Spleen (tissue), 11 donors: ENCODE measurements at regions not wholly inside any gene's neighbourhood (a gene's known extent, or its start where the extent isn't known, plus 50 kb on each side); places are given as distances from the start of the nearest gene placed in this dataset.

ENCODE experiments used
- DNase-seq: peaks from one replicate; pipeline ENCODE4 v3.0.0-alpha.2; 2020
- H3K27ac ChIP-seq, 8 donors: fragments of 200-600 bp; sonication (generic) in 7 of 8; 1 replicate in 4 of 8; 2 replicates in 4 of 8; pipeline versions ENCODE4 v1.5.0 to v1.8.0; 2016 to 2021; ENCODE audit warnings: inconsistent platforms in 4 of 8, mild to moderate bottlenecking in 4 of 8, moderate library complexity in 1 of 8
- H3K27me3 ChIP-seq, 7 donors: fragments of 200-600 bp; sonication (generic) in 6 of 7; replicated peaks in 1 of 7; 1 replicate in 4 of 7; 2 replicates in 3 of 7; pipeline versions ENCODE4 v1.5.0 to v1.8.0; 2016 to 2021; ENCODE audit warnings: inconsistent platforms in 3 of 7, mild to moderate bottlenecking in 1 of 7
- H3K36me3 ChIP-seq, 6 donors: fragments of 200-600 bp; sonication (generic) in 5 of 6; 1 replicate in 4 of 6; 2 replicates in 2 of 6; pipeline versions ENCODE4 v1.5.0 to v1.8.0; 2016 to 2021; ENCODE audit warnings: inconsistent platforms in 2 of 6
- H3K4me1 ChIP-seq, 6 donors: fragments of 200-600 bp; sonication (generic) in 5 of 6; 1 replicate in 3 of 6; 2 replicates in 3 of 6; pipeline versions ENCODE4 v1.5.0 to v1.8.0; 2016 to 2021; ENCODE audit warnings: inconsistent platforms in 3 of 6
- H3K4me3 ChIP-seq, 8 donors: fragments of 200-600 bp; sonication (generic) in 7 of 8; 1 replicate in 4 of 8; 2 replicates in 4 of 8; pipeline versions ENCODE4 v1.5.0 to v1.8.0; 2016 to 2021; ENCODE audit warnings: inconsistent platforms in 4 of 8, mild to moderate bottlenecking in 4 of 8, moderate library complexity in 2 of 8
- H3K9me3 ChIP-seq, 8 donors: fragments of 200-600 bp; sonication (generic) in 7 of 8; 1 replicate in 4 of 8; 2 replicates in 4 of 8; pipeline versions ENCODE4 v1.5.0 to v1.8.0; 2016 to 2021; ENCODE audit warnings: inconsistent platforms in 4 of 8
- POLR2A ChIP-seq, 3 donors: fragments of 450-650 bp; IDR thresholded peaks; one replicate each; pipeline ENCODE4 v1.5.1; 2017; ENCODE audit warnings: antibody characterized with exemption in 3 of 3, mild to moderate bottlenecking in 1 of 3
- POLR2AphosphoS5 ChIP-seq, 3 donors: sonication (generic); formaldehyde crosslinking; IDR thresholded peaks; one replicate each; pipeline ENCODE4 v1.5.1; 2017; ENCODE audit warnings: antibody characterized with exemption in 3 of 3
- WGBS, 5 donors: extraction: QIAGEN DNeasy Blood & Tissue Kit in 3 of 5; methylation state at CpG; one replicate each; pipeline versions ENCODE4 v1.1.5 to v1.1.7; 2013 to 2018; 5-methylcytosine and 5-hydroxymethylcytosine counted together
- intact Hi-C: fragments of 100-400 bp; cut with DNase I; formaldehyde crosslinking; loops from one replicate; pipeline ENCODE4 v1.15.0; 2023; ENCODE audit warnings: low total_unique reads
- TF ChIP-seq, protein P1 (sequence below), 11 experiments: fragments of 200-600 bp in 7 of 11; fragments of 450-650 bp in 4 of 11; sonication (generic) in 4 of 11; IDR thresholded peaks in 8 of 11; conservative IDR thresholded peaks in 3 of 11; 1 replicate in 7 of 11; 2 replicates in 4 of 11; pipeline versions ENCODE4 v1.4.0 to v1.8.0; 2016 to 2021; ENCODE audit warnings: antibody characterized with exemption in 11 of 11, inconsistent platforms in 4 of 11, mild to moderate bottlenecking in 1 of 11
- donor health status: healthy with polysubstance abuse.
- donor health status: DM: no; HTN: no; CAD: no; lungs with moderate emphysema.
- donor health status: DM: no; HTN: no; CAD: no.
- donor health status: Bipolar disorder and iron deficiency.
- donor health status: healthy.
- donor health status: DM: no; HTN: no; CAD: no.
- donor health status: DM: yes; HTN: yes; CAD: no.

GRCh38 chr3:176692199-176692965 lies 504.9 kb downstream of the TBL1XR1 start:
- Histone ChIP-seq H3K36me3 (no peaks in the 10 kb centered on the region), H3K4me1 (no peaks in the 10 kb centered on the region), H3K27me3 (no peaks in the 10 kb centered on the region), H3K9me3 (no peaks in the 10 kb centered on the region), H3K27ac (no peak overlapping the region), H3K4me3 (no peak overlapping the region)
- intact Hi-C loops = no loop called here
- TF ChIP-seq, protein P1, sequence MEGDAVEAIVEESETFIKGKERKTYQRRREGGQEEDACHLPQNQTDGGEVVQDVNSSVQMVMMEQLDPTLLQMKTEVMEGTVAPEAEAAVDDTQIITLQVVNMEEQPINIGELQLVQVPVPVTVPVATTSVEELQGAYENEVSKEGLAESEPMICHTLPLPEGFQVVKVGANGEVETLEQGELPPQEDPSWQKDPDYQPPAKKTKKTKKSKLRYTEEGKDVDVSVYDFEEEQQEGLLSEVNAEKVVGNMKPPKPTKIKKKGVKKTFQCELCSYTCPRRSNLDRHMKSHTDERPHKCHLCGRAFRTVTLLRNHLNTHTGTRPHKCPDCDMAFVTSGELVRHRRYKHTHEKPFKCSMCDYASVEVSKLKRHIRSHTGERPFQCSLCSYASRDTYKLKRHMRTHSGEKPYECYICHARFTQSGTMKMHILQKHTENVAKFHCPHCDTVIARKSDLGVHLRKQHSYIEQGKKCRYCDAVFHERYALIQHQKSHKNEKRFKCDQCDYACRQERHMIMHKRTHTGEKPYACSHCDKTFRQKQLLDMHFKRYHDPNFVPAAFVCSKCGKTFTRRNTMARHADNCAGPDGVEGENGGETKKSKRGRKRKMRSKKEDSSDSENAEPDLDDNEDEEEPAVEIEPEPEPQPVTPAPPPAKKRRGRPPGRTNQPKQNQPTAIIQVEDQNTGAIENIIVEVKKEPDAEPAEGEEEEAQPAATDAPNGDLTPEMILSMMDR (IDR thresholded peaks at IDR 0.05 in 8 of 11, conservative IDR thresholded peaks at IDR 0.05 in 3 of 11) = no peak
- TF ChIP-seq POLR2AphosphoS5 (IDR thresholded peaks at IDR 0.05) (no peak), POLR2A (IDR thresholded peaks at IDR 0.05) (no peak)
- no peak for DNase-seq
- 78 to 87% (median 78%) methylated on average over 8 of the region's 8 CpGs for WGBS, 5 donors

- H3K9me3 ChIP-seq = peaks cover 0 to under 1% (median 0%) of the 10 kb centered on the region in 8 donors
- H3K27me3 ChIP-seq = no peaks in the 10 kb centered on the region
- no peaks in the 10 kb centered on the region for H3K4me1 ChIP-seq
- TF ChIP-seq POLR2AphosphoS5 (IDR thresholded peaks at IDR 0.05) (no peak), POLR2A (IDR thresholded peaks at IDR 0.05) (no peak)
- TF ChIP-seq, protein P1 (IDR thresholded peaks at IDR 0.05 in 8 of 11, conservative IDR thresholded peaks at IDR 0.05 in 3 of 11) = no peak
- no peaks in the 10 kb centered on the region for H3K36me3 ChIP-seq
- WGBS, 5 donors = 67 to 77% (median 74%) methylated on average over 7 of the region's 7 CpGs
- DNase-seq = no peak
- intact Hi-C loops = no loop called here
- H3K4me3 ChIP-seq = no peak overlapping the region
- H3K27ac ChIP-seq = no peak overlapping the region
Measured at GRCh38 chr3:176690083-176690869, 507.0 kb downstream of the TBL1XR1 start.

GRCh38 chr3:176687754-176688153 lies 509.5 kb downstream of the TBL1XR1 start:
- no peak overlapping the region for H3K4me3 ChIP-seq
- H3K36me3 ChIP-seq = no peaks in the 10 kb centered on the region
- peaks cover 0 to 21% (median 10%) of the 10 kb centered on the region in 8 donors for H3K9me3 ChIP-seq
- no peak for DNase-seq
- intact Hi-C loops = no loop called here
- WGBS, 5 donors = 86 to 97% (median 89%) methylated on average over 2 of the region's 2 CpGs
- no peaks in the 10 kb centered on the region for H3K4me1 ChIP-seq
- H3K27me3 ChIP-seq = no peaks in the 10 kb centered on the region
- TF ChIP-seq, protein P1 (IDR thresholded peaks at IDR 0.05 in 8 of 11, conservative IDR thresholded peaks at IDR 0.05 in 3 of 11) = no peak
- TF ChIP-seq POLR2AphosphoS5 (IDR thresholded peaks at IDR 0.05) = no peak
- TF ChIP-seq POLR2A (IDR thresholded peaks at IDR 0.05) = no peak
- no peak overlapping the region for H3K27ac ChIP-seq

DNA sequence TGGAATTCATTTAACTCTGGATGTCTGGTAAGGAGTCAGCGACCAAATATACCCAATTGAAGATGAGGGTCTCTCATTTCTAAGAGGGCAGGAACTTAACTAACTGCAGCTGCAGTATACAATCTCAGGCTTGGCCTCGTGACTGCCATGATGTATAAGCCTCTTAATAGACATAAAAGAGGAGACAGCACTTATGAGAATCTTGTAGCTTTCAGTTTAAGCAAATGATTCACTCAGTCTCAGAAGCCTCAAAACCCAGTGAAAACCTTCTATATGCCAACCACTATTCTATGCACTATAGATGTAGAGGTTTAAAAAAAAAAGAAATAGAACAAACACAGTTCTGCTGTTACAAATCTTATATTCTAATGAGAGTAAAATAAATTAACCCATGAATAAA lies 513.9 kb downstream of the TBL1XR1 start:
- intact Hi-C loops = no loop called here
- 68 to 81% (median 71%) methylated on average over 2 of the region's 2 CpGs for WGBS, 5 donors

More for the DNA sequence above, 513.9 kb downstream of the TBL1XR1 start:
- Histone ChIP-seq H3K4me1 (no peaks in the 10 kb centered on the region), H3K4me3 (no peak overlapping the region), H3K9me3 (peaks cover 0 to 47% (median 22%) of the 10 kb centered on the region in 8 donors), H3K27ac (no peak overlapping the region), H3K36me3 (no peaks in the 10 kb centered on the region), H3K27me3 (no peaks in the 10 kb centered on the region)
- TF ChIP-seq POLR2A (IDR thresholded peaks at IDR 0.05) (no peak), POLR2AphosphoS5 (IDR thresholded peaks at IDR 0.05) (no peak)
- TF ChIP-seq, protein P1 (IDR thresholded peaks at IDR 0.05 in 8 of 11, conservative IDR thresholded peaks at IDR 0.05 in 3 of 11) = no peak
- no peak for DNase-seq
